Vagina (tissue), 2 donors: ENCODE measurements at regions not wholly inside any gene's neighbourhood (a gene's known extent, or its start where the extent isn't known, plus 50 kb on each side); places are given as distances from the start of the nearest gene placed in this dataset.

Experiments used
- POLR2AphosphoS5 ChIP-seq, 2 donors: sonication (generic); formaldehyde crosslinking; IDR thresholded peaks; one replicate each; pipeline ENCODE4 v1.9.0; 2017; ENCODE audit warnings: antibody characterized with exemption in 2 of 2, mild to moderate bottlenecking in 2 of 2, low read depth in 1 of 2; ENCODE audit not compliant: insufficient read depth in 1 of 2
- TF ChIP-seq, protein P1 (sequence below), 3 experiments: fragments of 450-650 bp in 2 of 3; fragments of 200-600 bp in 1 of 3; sonication (generic) in 1 of 3; IDR thresholded peaks; one replicate each; pipeline ENCODE4 v1.5.1; 2017 to 2019; ENCODE audit warnings: antibody characterized with exemption in 3 of 3, mild to moderate bottlenecking in 2 of 3, moderate library complexity in 2 of 3

DNA sequence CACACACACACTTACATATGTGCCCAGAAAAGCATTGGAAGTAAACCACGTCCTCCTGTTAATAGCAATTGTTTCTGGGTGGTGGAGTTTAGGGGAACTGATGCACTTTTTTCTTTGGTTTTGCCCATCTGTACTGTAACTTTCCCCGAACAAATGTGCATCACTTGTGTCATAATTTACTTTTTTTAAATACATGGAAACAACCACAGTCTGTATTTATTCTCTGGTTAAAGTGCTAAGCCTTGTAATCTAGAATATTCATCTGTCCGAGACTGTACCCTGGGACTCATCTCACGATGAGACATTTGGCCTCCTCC lies 61.5 kb upstream of the CD93 start:
- TF ChIP-seq, protein P1, sequence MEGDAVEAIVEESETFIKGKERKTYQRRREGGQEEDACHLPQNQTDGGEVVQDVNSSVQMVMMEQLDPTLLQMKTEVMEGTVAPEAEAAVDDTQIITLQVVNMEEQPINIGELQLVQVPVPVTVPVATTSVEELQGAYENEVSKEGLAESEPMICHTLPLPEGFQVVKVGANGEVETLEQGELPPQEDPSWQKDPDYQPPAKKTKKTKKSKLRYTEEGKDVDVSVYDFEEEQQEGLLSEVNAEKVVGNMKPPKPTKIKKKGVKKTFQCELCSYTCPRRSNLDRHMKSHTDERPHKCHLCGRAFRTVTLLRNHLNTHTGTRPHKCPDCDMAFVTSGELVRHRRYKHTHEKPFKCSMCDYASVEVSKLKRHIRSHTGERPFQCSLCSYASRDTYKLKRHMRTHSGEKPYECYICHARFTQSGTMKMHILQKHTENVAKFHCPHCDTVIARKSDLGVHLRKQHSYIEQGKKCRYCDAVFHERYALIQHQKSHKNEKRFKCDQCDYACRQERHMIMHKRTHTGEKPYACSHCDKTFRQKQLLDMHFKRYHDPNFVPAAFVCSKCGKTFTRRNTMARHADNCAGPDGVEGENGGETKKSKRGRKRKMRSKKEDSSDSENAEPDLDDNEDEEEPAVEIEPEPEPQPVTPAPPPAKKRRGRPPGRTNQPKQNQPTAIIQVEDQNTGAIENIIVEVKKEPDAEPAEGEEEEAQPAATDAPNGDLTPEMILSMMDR (IDR thresholded peaks at IDR 0.05) = no peak
- no peak for TF ChIP-seq POLR2AphosphoS5 (IDR thresholded peaks at IDR 0.05; ENCODE audit: insufficient read depth in 1 of 2, low read depth in 1 of 2)
